ENCODE measurements at regions not wholly inside any gene's neighbourhood (a gene's known extent, or its start where the extent isn't known, plus 50 kb on each side); places are given as distances from the start of the nearest gene placed in this dataset.

GRCh38 chr10:57506414-57507094, 761.1 kb downstream of the IPMK start:
- POLR2A ChIA-PET: interaction anchor here (1.1 kb wide), 1 partner anchor 41 kb away, joined by 3 read pairs; no protein-coding TSS in a partner anchor
- no TSS peak for BruUV-seq (replicated peaks)
- TF ChIP-seq CTCF (conservative IDR thresholded peaks at IDR 0.05; ENCODE audit: low read length): no peak

GRCh38 chr10:57494486-57494885, 773.2 kb downstream of the IPMK start:
- Histone ChIP-seq H3K4me2 (ENCODE audit: low read length) (no peak overlapping the region), H3K27ac (ENCODE audit: low read depth, low read length, poor library complexity, severe bottlenecking) (no peak overlapping the region), H3K9me3 (ENCODE audit: low read length) (no peaks in the 10 kb centered on the region), H3K79me2 (ENCODE audit: insufficient read depth, low read depth, low read length) (no peaks in the 10 kb centered on the region), H3K36me3 (ENCODE audit: insufficient read depth, low read length) (no peaks in the 10 kb centered on the region), H3K4me3 (ENCODE audit: low read depth, low read length, poor library complexity, severe bottlenecking) (no peak overlapping the region), H3K9me2 (ENCODE audit: insufficient read depth, low read length) (no peaks in the 10 kb centered on the region), H2AFZ (ENCODE audit: low read length) (no peak overlapping the region), H3K4me1 (ENCODE audit: insufficient read depth, low read length, poor library complexity, severe bottlenecking) (no peaks in the 10 kb centered on the region), H4K20me1 (ENCODE audit: insufficient read depth, low read length) (no peaks in the 10 kb centered on the region)
- ChIA-PET POLR2A (interaction anchor here (0.6 to 0.8 kb wide), 3 partner anchors 10 to 94 kb away, joined by 3 read pairs; no protein-coding TSS in a partner anchor), CTCF (ENCODE audit: unreplicated experiment) (no interaction called here)
- intact Hi-C loops (cut with micrococcal nuclease; ENCODE audit: unreplicated experiment): no loop called here
- TF ChIP-seq CTCF (conservative IDR thresholded peaks at IDR 0.05; ENCODE audit: low read length) (no peak), EZH2phosphoT487 (IDR thresholded peaks at IDR 0.05; ENCODE audit: borderline replicate concordance, low read depth, low read length) (no peak)
- no TSS peak for BruUV-seq (replicated peaks)
- DNase-seq (ENCODE audit: low spot score): no peak

More at GRCh38 chr10:57506414-57507094, 761.1 kb downstream of the IPMK start:
- no peak for DNase-seq (ENCODE audit: low spot score)
- no peak overlapping the region for H3K4me2 ChIP-seq (ENCODE audit: low read length)
- H3K9me3 ChIP-seq (ENCODE audit: low read length): no peaks in the 10 kb centered on the region
- no peak overlapping the region for H3K27ac ChIP-seq (ENCODE audit: low read depth, low read length, poor library complexity, severe bottlenecking)
- H3K4me1 ChIP-seq (ENCODE audit: insufficient read depth, low read length, poor library complexity, severe bottlenecking): no peaks in the 10 kb centered on the region
- H3K36me3 ChIP-seq (ENCODE audit: insufficient read depth, low read length): no peaks in the 10 kb centered on the region
- no peak overlapping the region for H2AFZ ChIP-seq (ENCODE audit: low read length)
- H3K79me2 ChIP-seq (ENCODE audit: insufficient read depth, low read depth, low read length): no peaks in the 10 kb centered on the region
- H3K4me3 ChIP-seq (ENCODE audit: low read depth, low read length, poor library complexity, severe bottlenecking): no peak overlapping the region
- H3K9me2 ChIP-seq (ENCODE audit: insufficient read depth, low read length): no peaks in the 10 kb centered on the region
- intact Hi-C loops (cut with micrococcal nuclease; ENCODE audit: unreplicated experiment): no loop called here
- CTCF ChIA-PET (ENCODE audit: unreplicated experiment): no interaction called here
- H4K20me1 ChIP-seq (ENCODE audit: insufficient read depth, low read length): no peaks in the 10 kb centered on the region

DNA sequence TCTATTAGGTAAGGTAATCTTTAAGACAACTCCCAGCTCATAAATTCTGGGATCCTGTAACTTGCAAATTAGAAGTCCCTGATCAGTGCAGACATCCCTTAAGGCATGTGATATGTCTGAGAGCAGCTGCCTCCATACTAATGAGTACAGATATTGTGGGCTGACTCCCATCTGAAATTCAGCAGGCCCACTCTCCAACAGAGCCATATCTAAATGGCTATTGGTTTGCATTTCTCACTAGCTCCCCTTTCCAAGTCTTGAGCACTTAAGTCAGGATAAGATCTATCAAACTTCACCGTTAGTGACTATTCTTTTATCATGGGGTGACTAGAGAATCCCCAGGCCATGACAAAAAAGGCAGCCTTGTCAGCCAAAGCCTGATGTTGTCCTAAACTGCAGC, 785.4 kb downstream of the IPMK start:
- no peaks in the 10 kb centered on the region for H3K9me3 ChIP-seq (ENCODE audit: low read length)
- CTCF ChIA-PET (ENCODE audit: unreplicated experiment): no interaction called here
- POLR2A ChIA-PET: no interaction called here
- no TSS peak for BruUV-seq (replicated peaks)
- no peak overlapping the region for H3K4me3 ChIP-seq (ENCODE audit: low read depth, low read length, poor library complexity, severe bottlenecking)
- no peak overlapping the region for H3K4me2 ChIP-seq (ENCODE audit: low read length)
- H3K4me1 ChIP-seq (ENCODE audit: insufficient read depth, low read length, poor library complexity, severe bottlenecking): no peaks in the 10 kb centered on the region
- H3K9me2 ChIP-seq (ENCODE audit: insufficient read depth, low read length): no peaks in the 10 kb centered on the region
- intact Hi-C loops (cut with micrococcal nuclease; ENCODE audit: unreplicated experiment): no loop called here
- H3K79me2 ChIP-seq (ENCODE audit: insufficient read depth, low read depth, low read length): no peaks in the 10 kb centered on the region
- no peak for DNase-seq (ENCODE audit: low spot score)
- no peaks in the 10 kb centered on the region for H4K20me1 ChIP-seq (ENCODE audit: insufficient read depth, low read length)
- no peaks in the 10 kb centered on the region for H3K36me3 ChIP-seq (ENCODE audit: insufficient read depth, low read length)
- H3K27ac ChIP-seq (ENCODE audit: low read depth, low read length, poor library complexity, severe bottlenecking): no peak overlapping the region
- TF ChIP-seq CTCF (conservative IDR thresholded peaks at IDR 0.05; ENCODE audit: low read length) (no peak), EZH2phosphoT487 (IDR thresholded peaks at IDR 0.05; ENCODE audit: borderline replicate concordance, low read depth, low read length) (no peak)
- H2AFZ ChIP-seq (ENCODE audit: low read length): no peak overlapping the region
